CD4-positive, alpha-beta T cell treated with Interleukin-12 subunit alpha and Interleukin-12 subunit beta, for 1 hour (primary cell): ENCODE measurements at regions not wholly inside any gene's neighbourhood (a gene's known extent, or its start where the extent isn't known, plus 50 kb on each side); places are given as distances from the start of the nearest gene placed in this dataset.

ENCODE experiments used
- DNase-seq: peaks from one replicate; pipeline ENCODE4 v3.0.0-alpha.2; 2020

DNA sequence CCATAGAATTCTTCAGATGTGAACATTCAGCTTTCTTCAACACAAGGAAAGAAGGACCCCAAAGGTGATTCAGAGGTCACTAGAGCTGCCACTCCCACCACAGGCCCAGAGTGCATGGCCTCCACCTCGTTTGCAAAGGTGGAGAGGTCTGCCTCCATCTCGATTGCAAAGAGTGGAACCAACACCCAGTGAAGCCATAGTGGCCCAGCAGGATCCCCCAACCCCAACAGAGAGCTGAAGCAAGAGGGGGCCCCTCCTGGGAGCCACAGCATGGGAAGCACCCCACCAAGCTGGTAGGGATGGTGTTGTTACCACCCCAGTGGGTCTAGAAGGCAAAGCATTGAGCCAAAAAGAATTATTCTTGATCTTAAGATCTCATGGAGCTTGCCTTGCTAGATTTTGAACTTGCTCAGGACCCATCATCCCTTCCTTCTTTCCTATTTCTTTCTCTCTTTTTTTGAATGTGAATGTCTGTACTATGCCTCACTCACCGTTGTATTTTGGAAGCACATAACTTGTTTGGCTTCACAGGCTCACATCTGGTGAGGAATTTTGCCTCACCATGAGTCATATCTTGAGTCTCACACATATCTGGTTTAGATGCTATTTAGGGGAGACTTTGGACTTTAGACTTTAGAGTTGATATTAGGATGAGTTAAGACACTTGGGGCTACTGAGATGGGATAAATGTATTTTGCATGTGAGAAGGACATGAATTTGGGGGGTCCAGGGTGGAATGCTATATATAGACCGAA, 119.2 kb downstream of the ANKRD60 start:
- DNase-seq, result no peak

DNA sequence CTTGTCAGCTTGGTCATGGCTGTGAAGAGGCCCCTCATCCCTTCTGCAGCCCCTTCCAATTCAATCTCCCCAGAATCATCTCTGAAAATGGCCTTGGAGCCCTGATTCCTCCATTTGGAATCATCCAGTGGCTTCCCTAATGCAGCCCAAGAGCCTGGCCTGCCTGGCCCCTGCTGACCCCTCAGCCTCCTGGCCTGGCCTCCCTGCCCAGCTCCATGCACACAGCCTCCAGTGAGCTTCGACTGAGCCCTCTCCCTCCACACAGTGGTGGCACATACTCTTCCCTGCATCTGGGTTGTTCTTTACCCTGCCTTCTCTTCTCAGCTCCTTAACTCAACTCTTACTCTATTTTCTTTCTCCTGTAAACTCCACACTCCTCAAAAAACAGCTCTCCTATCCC, 120.9 kb downstream of the ANKRD60 start:
- DNase-seq, result no peak

DNA sequence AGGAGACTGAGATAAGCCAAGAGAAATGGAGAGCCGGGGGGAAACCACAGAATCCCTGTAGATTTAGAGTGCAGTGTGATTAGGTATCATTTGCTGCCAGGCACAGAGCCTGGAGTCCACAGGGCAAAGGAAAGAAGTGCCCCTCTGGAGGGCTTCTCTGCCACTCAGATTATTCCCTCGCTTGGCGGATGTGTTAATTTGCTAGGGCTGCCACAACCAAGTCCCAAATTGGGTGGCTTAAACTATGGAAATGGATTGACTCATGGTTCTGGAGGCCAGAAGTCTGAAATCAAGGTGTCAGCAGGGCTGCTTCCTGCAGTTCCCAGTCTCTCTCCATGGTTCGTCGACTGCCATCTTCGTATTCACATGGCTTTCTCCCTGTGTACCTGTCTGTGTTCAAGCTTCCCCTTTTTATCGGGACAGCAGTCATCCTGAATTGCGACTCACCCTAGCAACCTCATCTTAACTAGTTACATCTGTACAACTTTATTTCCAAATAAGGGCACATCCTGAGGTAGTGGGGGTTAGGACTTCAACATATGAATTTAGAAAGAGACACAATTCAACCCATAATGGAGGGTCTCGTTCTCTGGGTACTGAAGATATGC, 122.2 kb downstream of the ANKRD60 start:
- DNase-seq, result no peak

GRCh38 chr20:58103961-58104360, 124.5 kb downstream of the ANKRD60 start:
- DNase-seq, result no peak

GRCh38 chr20:58103517-58103904, 124.9 kb downstream of the ANKRD60 start:
- DNase-seq, result no peak

DNA sequence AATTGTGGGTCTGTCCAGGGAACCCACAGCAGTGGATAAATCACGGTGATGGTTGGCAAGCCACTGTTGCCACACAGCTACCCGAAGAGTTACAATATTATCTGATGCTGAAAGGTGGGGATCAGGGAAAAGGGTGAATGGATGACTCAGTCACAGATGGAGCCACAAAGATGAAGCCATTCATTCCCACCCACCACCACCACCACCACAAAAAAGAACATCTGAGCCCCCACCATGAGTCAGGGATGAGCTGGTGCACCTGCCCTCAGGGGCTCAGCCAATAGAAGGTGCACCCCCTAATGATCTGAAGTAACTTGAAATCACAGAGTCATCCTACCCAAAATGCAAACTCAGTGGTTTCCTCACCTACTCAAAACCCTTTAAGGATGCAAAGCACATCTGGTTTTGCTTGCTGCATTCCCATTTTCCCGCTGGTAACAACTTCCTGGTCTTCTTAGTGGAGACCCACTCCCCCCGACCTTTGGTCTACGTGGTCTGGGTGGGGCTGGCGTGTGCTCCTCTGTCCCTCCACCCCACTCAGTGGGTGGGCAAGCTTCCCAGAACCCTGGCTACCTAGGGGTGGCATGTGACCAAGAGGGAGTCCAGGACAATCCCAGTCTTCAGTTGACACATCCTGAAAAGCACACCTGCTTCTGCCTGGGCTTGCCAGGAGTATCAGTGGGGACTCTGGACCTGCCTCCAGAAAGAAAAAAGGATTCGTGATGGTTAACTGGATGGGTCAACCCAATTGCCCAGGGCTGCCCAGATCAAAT, 125.5 kb downstream of the ANKRD60 start:
- no peak for DNase-seq

- no peak for DNase-seq
Observed at GRCh38 chr20:58102261-58102660, 126.2 kb downstream of the ANKRD60 start.

DNA sequence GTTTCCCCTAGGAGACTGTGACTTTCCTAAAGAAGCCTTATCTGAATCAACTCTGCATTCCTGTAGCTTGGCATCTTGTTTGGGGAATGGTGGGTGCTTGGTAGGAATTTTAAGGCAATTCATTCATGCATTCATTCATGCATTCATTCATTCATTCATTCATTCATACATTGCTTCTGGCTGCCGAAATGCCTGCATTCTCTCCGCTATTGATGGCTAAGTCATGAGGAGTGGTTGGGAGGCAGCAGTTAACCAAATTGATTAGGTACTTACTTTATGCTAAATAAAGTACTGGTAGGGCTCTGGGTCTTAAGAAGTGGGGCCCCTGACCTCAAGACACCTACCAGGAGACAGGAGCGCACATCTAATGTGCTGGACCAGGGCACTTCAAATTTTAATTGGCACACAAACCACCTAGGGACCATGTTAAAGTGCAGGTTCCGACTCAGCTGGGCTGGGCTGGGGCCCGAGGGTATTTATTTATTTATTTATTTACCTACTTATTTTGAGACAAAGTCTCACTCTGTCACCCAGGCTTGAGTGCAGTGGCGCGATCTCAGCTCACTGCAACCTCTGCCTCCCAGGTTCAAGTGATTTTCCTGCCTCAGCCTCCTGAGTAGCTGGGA, 127.6 kb downstream of the ANKRD60 start:
- DNase-seq, result no peak

DNA sequence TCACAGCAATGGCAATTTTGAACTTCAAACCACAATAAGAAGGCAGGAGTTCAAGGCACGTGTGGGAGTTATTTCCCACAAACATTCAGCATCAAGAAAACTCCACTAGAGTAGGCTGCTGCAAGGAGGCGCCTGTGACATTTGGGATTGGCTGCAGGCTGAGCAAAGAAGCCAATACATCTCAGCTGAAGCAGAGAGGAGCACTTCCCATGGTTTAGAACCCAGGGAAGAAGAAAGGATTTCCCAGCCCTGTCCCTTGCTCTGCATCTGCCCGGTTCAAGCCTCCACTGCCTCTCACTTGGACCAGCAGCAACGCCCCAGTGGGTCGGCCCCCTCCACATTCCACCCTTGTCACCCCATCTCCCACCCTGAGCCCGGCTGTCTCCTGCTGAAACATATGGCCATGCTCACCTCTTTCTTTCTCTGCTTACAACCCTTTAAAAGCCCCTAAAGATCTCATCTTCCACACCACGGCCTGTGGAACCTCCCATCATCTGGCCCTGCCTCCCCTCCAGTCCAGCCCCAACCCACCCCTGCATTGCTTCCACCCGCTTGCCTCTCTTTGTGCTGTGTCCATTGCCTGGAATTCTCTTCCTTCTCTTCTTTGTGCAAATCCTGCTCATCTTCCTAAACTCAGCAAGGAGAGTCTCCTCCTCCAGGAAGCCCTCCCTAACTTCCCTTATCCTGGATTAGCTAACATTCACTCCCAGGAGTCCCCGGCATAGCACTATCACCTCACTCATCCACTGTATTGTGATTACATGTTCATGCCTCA, 128.3 kb downstream of the ANKRD60 start:
- DNase-seq, result no peak

DNA sequence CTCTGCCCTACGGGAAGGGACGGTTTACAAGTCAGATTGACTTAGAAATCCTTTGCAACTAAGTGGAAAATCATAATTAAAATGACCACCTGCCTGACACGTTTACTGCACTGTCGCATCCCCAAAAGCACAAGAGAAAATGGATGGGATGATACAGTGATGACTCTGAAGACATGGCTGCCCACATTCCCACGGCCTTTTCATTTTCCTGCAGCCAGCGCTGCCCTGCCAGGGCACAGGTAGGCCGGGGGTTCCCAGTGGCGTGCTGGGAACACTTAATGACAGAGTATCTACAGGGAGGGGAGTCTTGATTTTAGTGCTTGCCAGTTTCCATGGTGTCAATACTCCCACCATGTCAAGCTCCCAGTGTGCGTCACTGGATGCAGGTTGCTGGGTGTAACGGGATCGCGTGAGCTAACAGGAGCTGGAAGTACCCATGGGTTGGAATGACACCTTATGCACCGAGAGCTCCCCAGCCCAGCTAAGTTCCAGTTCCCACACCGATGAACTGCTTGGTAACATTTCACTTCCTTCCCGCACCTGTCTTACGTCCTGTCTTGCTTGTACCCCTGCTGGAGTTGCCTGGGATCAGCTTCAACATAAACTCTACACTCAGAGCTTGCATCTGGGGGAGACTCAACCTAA, 129.0 kb downstream of the ANKRD60 start:
- DNase-seq, result no peak

GRCh38 chr20:58098571-58098970, 129.9 kb downstream of the ANKRD60 start:
- no peak for DNase-seq

DNA sequence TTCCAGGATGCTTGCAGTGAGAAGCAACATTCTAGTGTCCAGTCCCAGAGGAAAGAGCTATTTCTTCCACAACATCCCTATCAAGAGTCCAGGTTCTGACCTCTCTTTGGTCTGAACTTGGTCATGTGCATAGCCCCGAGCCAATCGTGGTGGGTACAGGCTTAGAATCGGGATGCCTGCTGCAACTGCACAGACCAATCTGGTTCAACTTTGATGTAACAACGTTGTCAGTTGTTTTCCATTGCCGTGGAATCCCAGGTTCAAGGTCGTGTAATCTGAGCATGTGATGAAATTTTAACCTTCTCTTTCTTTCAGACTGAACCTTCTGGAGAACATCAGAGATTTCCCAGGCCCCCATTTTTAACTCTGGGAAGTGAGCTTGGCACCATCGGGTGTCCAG, 130.5 kb downstream of the ANKRD60 start:
- no peak for DNase-seq

DNA sequence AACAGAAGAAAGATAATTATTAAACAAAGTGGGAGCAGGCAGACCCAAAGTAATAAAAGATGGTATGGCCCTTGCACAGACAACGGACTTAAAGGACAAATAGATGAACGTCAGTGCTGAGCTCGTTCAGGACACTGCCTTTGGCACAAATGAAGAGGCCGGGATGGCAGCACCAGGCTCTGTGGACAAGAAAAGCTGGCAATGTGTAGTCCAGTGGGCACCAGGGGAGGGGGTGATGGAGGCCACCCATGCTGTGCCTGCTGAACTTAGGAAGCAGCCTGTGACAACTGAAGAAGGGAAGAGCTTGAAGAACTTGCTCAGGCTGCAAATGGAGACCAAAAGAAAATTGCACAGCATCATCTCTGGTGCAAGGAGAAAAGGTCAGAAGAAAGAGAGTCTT, 131.0 kb downstream of the ANKRD60 start:
- DNase-seq, result no peak

DNA sequence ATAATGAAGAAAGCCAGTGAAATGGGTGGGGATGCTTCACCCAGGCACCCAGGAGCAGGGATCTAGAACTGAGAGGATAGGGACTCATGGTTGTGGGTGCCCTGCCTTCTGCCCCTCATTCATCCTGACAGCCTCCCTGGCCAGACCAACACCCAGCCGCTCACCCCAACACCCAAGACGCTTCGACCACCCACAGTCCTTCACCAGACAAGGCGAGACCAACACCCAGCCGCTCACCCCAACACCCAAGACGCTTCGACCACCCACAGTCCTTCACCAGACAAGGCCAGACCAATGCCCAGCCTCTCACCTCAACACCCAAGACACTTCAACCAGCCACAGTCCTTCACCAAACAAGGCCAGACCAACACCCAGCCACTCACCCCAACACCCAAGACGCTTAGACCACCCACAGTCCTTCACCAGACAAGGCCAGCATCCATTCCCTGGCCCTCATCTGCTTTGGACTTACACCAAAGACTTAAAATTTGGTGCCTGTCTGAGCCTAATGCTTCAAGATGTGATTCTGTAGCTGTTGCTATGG, 131.5 kb downstream of the ANKRD60 start:
- no peak for DNase-seq

GRCh38 chr20:58094698-58095097, 133.8 kb downstream of the ANKRD60 start:
- DNase-seq, result no peak

- no peak for DNase-seq
Observed at GRCh38 chr20:58094160-58094559, 134.3 kb downstream of the ANKRD60 start.

- no peak for DNase-seq
Observed at GRCh38 chr20:58092871-58093270, 135.6 kb downstream of the ANKRD60 start.

DNA sequence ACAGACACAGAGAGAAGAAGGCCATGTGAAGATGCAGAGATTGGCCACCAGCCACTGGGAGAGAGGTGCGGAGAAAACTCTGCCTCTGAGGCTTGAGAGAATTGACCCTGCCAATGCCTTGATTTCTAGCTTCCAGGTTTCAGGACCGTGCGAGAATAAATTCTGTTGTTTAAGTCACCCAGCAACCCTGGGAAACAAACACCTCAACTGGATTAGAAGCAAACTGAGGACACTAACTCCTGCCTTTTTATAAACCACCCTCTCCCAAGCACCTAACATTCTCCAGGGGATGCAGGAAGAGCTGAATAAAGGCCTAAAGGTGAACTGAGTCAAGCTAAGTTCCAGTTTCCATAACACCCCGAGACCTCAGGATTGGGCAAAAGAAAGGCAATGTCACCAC, 136.1 kb downstream of the ANKRD60 start:
- DNase-seq, result no peak

DNA sequence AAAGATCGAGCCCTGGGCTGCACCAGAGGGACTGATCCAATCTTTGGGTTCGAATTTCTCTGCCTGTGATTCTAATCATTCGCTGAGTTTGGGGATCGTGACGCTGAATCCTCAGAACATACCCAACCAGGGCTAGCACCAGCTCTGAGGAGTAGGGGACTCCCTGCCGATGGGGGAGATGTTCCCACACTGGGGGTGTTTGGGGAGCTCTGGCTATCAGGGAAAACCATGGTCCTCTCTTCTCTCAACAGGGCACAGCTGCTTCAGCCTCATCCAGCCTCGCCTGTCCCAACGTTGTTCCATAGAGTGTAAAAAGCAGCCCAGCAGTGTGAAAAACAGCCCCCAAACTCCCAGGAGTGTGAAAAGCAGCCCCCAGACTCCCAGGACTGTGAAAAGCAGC, 136.6 kb downstream of the ANKRD60 start:
- DNase-seq, result no peak

GRCh38 chr20:58090161-58090560, 138.3 kb downstream of the ANKRD60 start:
- no peak for DNase-seq

GRCh38 chr20:58088625-58089024, 139.8 kb downstream of the ANKRD60 start:
- no peak for DNase-seq

- DNase-seq, result no peak
Observed at GRCh38 chr20:58088105-58088504, 140.3 kb downstream of the ANKRD60 start.
